ENCODE measurements at regions not wholly inside any gene's neighbourhood (a gene's known extent, or its start where the extent isn't known, plus 50 kb on each side); places are given as distances from the start of the nearest gene placed in this dataset.

DNA sequence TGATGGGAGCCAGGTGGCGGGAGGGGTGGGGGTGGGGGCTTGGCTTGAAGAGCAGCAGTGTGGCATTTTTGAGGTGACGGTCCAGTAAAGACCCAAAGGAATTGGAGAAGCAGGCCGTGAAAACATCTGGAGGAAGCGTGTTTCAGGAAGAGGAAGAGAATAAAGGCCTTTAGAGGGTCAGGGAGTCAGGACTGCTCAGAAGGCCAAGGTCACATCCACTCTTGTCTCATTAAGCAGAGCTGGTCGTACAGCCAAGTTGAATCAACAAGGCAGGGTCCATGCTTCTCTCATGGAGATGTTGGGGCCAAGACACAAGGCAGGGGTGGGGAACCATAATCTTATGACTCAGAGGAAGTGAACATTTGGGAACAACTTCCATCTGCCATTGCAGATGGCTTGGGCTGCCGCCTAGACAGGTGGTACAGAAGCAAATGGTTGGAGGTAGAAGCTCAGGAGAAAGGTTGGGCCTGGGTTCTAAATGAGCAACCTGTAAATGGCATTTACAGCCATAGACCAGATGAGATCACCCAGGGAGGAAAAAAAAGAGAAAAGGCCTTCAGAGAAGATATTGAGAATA, 179.6 kb downstream of the TTLL2 start:
- no peaks in the 10 kb centered on the region for H3K9me3 ChIP-seq (replicated peaks in 1 of 2; ENCODE audit: control insufficient read depth in 1 of 2, insufficient read depth in 1 of 2, low read length in 2 of 2)
- intact Hi-C loops (cut with micrococcal nuclease): no loop called here
- H3K9ac ChIP-seq (ENCODE audit: insufficient read depth, low read length, poor library complexity, severe bottlenecking): no peak overlapping the region
- no peaks in the 10 kb centered on the region for H3K36me3 Mint-ChIP-seq
- no peaks in the 10 kb centered on the region for H3K4me1 Mint-ChIP-seq
- no peak for DNase-seq
- H3K27ac ChIP-seq (ENCODE audit: low read depth in 1 of 2, low read length in 2 of 2): no peak overlapping the region
- H3K79me2 ChIP-seq (ENCODE audit: insufficient read depth, low read length): no peaks in the 10 kb centered on the region
- H3K27me3 Mint-ChIP-seq (ENCODE audit: low read depth in 3 of 3): peaks cover 1 to 5% (median 5%) of the 10 kb centered on the region in 3 donors
- no peaks in the 10 kb centered on the region for H3K27me3 ChIP-seq (ENCODE audit: control insufficient read depth in 2 of 2, insufficient read depth in 2 of 2, low read length in 2 of 2)
- H3K4me3 ChIP-seq (replicated peaks in 1 of 3; ENCODE audit: low read depth in 2 of 3, low read length in 3 of 3): no peak overlapping the region
- H3K4me3 Mint-ChIP-seq: no peak overlapping the region
- TF ChIP-seq, protein P1, sequence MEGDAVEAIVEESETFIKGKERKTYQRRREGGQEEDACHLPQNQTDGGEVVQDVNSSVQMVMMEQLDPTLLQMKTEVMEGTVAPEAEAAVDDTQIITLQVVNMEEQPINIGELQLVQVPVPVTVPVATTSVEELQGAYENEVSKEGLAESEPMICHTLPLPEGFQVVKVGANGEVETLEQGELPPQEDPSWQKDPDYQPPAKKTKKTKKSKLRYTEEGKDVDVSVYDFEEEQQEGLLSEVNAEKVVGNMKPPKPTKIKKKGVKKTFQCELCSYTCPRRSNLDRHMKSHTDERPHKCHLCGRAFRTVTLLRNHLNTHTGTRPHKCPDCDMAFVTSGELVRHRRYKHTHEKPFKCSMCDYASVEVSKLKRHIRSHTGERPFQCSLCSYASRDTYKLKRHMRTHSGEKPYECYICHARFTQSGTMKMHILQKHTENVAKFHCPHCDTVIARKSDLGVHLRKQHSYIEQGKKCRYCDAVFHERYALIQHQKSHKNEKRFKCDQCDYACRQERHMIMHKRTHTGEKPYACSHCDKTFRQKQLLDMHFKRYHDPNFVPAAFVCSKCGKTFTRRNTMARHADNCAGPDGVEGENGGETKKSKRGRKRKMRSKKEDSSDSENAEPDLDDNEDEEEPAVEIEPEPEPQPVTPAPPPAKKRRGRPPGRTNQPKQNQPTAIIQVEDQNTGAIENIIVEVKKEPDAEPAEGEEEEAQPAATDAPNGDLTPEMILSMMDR (IDR thresholded peaks at IDR 0.05): no peak
- no peak overlapping the region for H3K27ac Mint-ChIP-seq
- H4K20me1 ChIP-seq (ENCODE audit: insufficient read depth, low read length): no peaks in the 10 kb centered on the region
- no peak overlapping the region for H3K4me2 ChIP-seq (replicated peaks; ENCODE audit: extremely low read depth, low read length, poor library complexity, severe bottlenecking)
- H3K4me1 ChIP-seq (ENCODE audit: control insufficient read depth in 1 of 2, insufficient read depth in 2 of 2, low read length in 2 of 2): no peaks in the 10 kb centered on the region
- no peak overlapping the region for H2AFZ ChIP-seq (ENCODE audit: insufficient read depth, low read depth, low read length, poor library complexity, severe bottlenecking)
- WGBS (ENCODE audit: insufficient coverage): 60% methylated on average over 4 of the region's 6 CpGs
- no peaks in the 10 kb centered on the region for H3K36me3 ChIP-seq (replicated peaks in 1 of 2; ENCODE audit: control insufficient read depth in 1 of 2, insufficient read depth in 2 of 2, low read length in 2 of 2)
- peaks cover 0 to 5% (median 0%) of the 10 kb centered on the region in 7 donors for H3K9me3 Mint-ChIP-seq

DNA sequence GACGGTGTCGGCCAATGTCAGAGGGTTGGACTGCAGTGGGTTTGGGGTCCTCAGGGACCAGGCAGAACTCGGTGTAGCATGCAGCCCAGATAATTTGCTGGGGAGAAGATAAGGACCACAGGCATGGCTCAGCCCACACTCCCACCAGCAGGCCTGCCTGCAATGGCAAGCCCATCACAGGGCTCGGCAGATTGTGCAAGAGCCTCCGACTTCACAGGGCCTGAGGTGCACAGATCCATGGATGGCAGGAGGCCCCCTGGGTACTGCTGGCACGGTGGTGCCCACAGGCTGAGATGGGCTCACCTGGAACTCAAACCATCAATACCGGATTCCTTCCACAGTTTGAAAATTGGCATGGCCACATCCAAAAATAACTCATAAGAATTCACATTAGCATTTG, 180.3 kb downstream of the TTLL2 start:
- no peak overlapping the region for H3K27ac Mint-ChIP-seq
- Histone ChIP-seq H3K9ac (ENCODE audit: insufficient read depth, low read length, poor library complexity, severe bottlenecking) (no peak overlapping the region), H3K36me3 (replicated peaks in 1 of 2; ENCODE audit: control insufficient read depth in 1 of 2, insufficient read depth in 2 of 2, low read length in 2 of 2) (no peaks in the 10 kb centered on the region), H2AFZ (ENCODE audit: insufficient read depth, low read depth, low read length, poor library complexity, severe bottlenecking) (no peak overlapping the region), H4K20me1 (ENCODE audit: insufficient read depth, low read length) (no peaks in the 10 kb centered on the region), H3K4me1 (ENCODE audit: control insufficient read depth in 1 of 2, insufficient read depth in 2 of 2, low read length in 2 of 2) (no peaks in the 10 kb centered on the region), H3K4me2 (replicated peaks; ENCODE audit: extremely low read depth, low read length, poor library complexity, severe bottlenecking) (no peak overlapping the region), H3K27me3 (ENCODE audit: control insufficient read depth in 2 of 2, insufficient read depth in 2 of 2, low read length in 2 of 2) (no peaks in the 10 kb centered on the region), H3K79me2 (ENCODE audit: insufficient read depth, low read length) (no peaks in the 10 kb centered on the region), H3K27ac (ENCODE audit: low read depth in 1 of 2, low read length in 2 of 2) (no peak overlapping the region), H3K9me3 (replicated peaks in 1 of 2; ENCODE audit: control insufficient read depth in 1 of 2, insufficient read depth in 1 of 2, low read length in 2 of 2) (no peaks in the 10 kb centered on the region), H3K4me3 (replicated peaks in 1 of 3; ENCODE audit: low read depth in 2 of 3, low read length in 3 of 3) (no peak overlapping the region)
- H3K27me3 Mint-ChIP-seq (ENCODE audit: low read depth in 3 of 3): peaks cover 0 to 5% (median 5%) of the 10 kb centered on the region in 3 donors
- TF ChIP-seq, protein P1 (IDR thresholded peaks at IDR 0.05): no peak
- no peaks in the 10 kb centered on the region for H3K36me3 Mint-ChIP-seq
- H3K9me3 Mint-ChIP-seq: peaks cover 0 to 3% (median 0%) of the 10 kb centered on the region in 7 donors
- WGBS (ENCODE audit: insufficient coverage): 69% methylated on average over 5 of the region's 7 CpGs
- no peak overlapping the region for H3K4me3 Mint-ChIP-seq
- no peaks in the 10 kb centered on the region for H3K4me1 Mint-ChIP-seq
- intact Hi-C loops (cut with micrococcal nuclease): no loop called here
- no peak for DNase-seq

Data from CD14-positive monocyte (primary cell).